ENCODE measurements at regions not wholly inside any gene's neighbourhood (a gene's known extent, or its start where the extent isn't known, plus 50 kb on each side); places are given as distances from the start of the nearest gene placed in this dataset.

DNA sequence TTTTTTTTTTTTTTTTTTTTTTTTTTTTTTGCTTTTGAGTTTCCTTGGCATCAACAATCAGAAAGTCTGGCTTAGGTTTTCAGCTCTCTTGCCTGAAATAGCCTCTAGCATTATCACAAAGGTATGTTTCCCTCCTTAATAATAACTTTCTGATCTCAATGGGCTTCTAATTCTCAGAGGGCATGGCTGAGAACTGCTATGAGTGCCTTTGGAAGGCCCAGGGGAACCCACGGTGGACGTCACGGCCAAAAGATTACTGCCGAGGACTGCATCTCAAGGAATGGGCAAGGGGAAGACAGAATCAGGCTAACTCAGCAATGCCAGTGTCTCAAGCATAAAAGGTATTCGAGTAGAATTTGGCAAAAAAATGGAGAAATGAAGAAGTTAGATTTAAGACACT is 73.2 kb upstream of the SLC14A2 start:
- ChIA-PET POLR2A (no interaction called here), CTCF (ENCODE audit: low intra/inter-chr PET ratio, low total read pairs) (no interaction called here)
- Histone ChIP-seq H3K79me2 (ENCODE audit: insufficient read depth, low read length) (no peaks in the 10 kb centered on the region), H3K9me3 (ENCODE audit: low read length) (no peaks in the 10 kb centered on the region), H3K27ac (ENCODE audit: extremely low read length, insufficient read depth, low read length) (no peak overlapping the region), H3K36me3 (replicated peaks in 1 of 2; ENCODE audit: control insufficient read depth in 1 of 2, insufficient read depth in 2 of 2, low read length in 2 of 2) (no peaks in the 10 kb centered on the region), H3K9ac (ENCODE audit: insufficient read depth, low read depth, low read length) (no peak overlapping the region), H2AFZ (ENCODE audit: low read length) (no peak overlapping the region), H3K4me3 (replicated peaks in 1 of 3; ENCODE audit: insufficient read depth in 1 of 3, low read depth in 2 of 3, low read length in 3 of 3) (no peak overlapping the region), H3K4me1 (ENCODE audit: insufficient read depth, low read length) (no peaks in the 10 kb centered on the region), H3K27me3 (ENCODE audit: control insufficient read depth in 1 of 2, insufficient read depth in 2 of 2, low read length in 2 of 2) (no peaks in the 10 kb centered on the region), H3K4me2 (ENCODE audit: low read depth, low read length) (no peak overlapping the region), H4K20me1 (ENCODE audit: insufficient read depth, low read length) (no peaks in the 10 kb centered on the region)
- DNase-seq (ENCODE audit: low spot score) (no peak), FAIRE-seq (no peak), ATAC-seq (no peak)
- intact Hi-C loops (cut with micrococcal nuclease; ENCODE audit: unreplicated experiment), result no loop called here
- 37% methylated on average over 5 of the region's 5 CpGs for WGBS (ENCODE audit: low lambda C conversion rate)
- TF ChIP-seq ZNF83 (CRISPR knock-in tag; IDR thresholded peaks at IDR 0.05; ENCODE audit: borderline replicate concordance), result no peak
- no peak for TF ChIP-seq CEBPB (IDR thresholded peaks at IDR 0.05; ENCODE audit: borderline replicate concordance, low read depth, low read length)
- no peak for TF ChIP-seq SKIL (CRISPR knock-in tag; IDR thresholded peaks at IDR 0.05; ENCODE audit: borderline replicate concordance)
- TF ChIP-seq ZNF776 (CRISPR knock-in tag; IDR thresholded peaks at IDR 0.05), result no peak
- no peak for TF ChIP-seq ZNF224 (CRISPR knock-in tag; IDR thresholded peaks at IDR 0.05)
- no peak for TF ChIP-seq ZSCAN21 (CRISPR knock-in tag; IDR thresholded peaks at IDR 0.05; ENCODE audit: borderline replicate concordance)
- no peak for TF ChIP-seq ZMYM4 (CRISPR knock-in tag; IDR thresholded peaks at IDR 0.05)
- no peak for TF ChIP-seq NCOA2 (CRISPR knock-in tag; IDR thresholded peaks at IDR 0.05)
- TF ChIP-seq SIX1 (CRISPR knock-in tag; IDR thresholded peaks at IDR 0.05; ENCODE audit: borderline replicate concordance), result no peak
- no peak for TF ChIP-seq PRPF4 (IDR thresholded peaks at IDR 0.05; ENCODE audit: low read depth, low read length, poor library complexity, severe bottlenecking)
- no peak for TF ChIP-seq KAT8 (CRISPR knock-in tag; IDR thresholded peaks at IDR 0.05)
- TF ChIP-seq SMAD1 (CRISPR knock-in tag; IDR thresholded peaks at IDR 0.05; ENCODE audit: borderline replicate concordance, low read depth), result no peak
- TF ChIP-seq CEBPG (CRISPR knock-in tag; IDR thresholded peaks at IDR 0.05), result no peak
- no peak for TF ChIP-seq ZBTB42 (CRISPR knock-in tag; IDR thresholded peaks at IDR 0.05)
- no peak for TF ChIP-seq ZNF577 (CRISPR knock-in tag; IDR thresholded peaks at IDR 0.05; ENCODE audit: borderline replicate concordance, low read depth)
- no peak for TF ChIP-seq EED (CRISPR knock-in tag; IDR thresholded peaks at IDR 0.05)
- no peak for TF ChIP-seq AGO2 (optimal IDR thresholded peaks at IDR 0.05; ENCODE audit: low read depth, low read length)
- in situ Hi-C loops (cut with HindIII; ENCODE audit: extremely low pct_ligation_motif_present, low pct_unique_long_range_greater_than_20kb), result no loop called here
- BruUV-seq (replicated peaks), result no TSS peak
